ENCODE measurements at regions not wholly inside any gene's neighbourhood (a gene's known extent, or its start where the extent isn't known, plus 50 kb on each side); places are given as distances from the start of the nearest gene placed in this dataset.
"Not testable (repeated sequence)": the region's sequence is repeated elsewhere in the genome, so short reads cannot be mapped to it uniquely, and the experiment has no call there.

- no peak for TF ChIP-seq CTCF (IDR thresholded peaks at IDR 0.05)
- Mint-ChIP-seq H3K27ac (ENCODE audit: unreplicated experiment) (peak overlapping the region; percentile 40), H3K9me3 (ENCODE audit: unreplicated experiment) (peaks cover 10% of the 10 kb centered on the region), H3K4me1 (ENCODE audit: unreplicated experiment) (peaks cover 16% of the 10 kb centered on the region), H3K4me3 (ENCODE audit: unreplicated experiment) (no peak overlapping the region), H3K27me3 (ENCODE audit: unreplicated experiment) (no peaks in the 10 kb centered on the region), H3K36me3 (ENCODE audit: unreplicated experiment) (no peaks in the 10 kb centered on the region)
- DNase-seq (ENCODE audit: extremely low spot score, unreplicated experiment) = no peak
Observed at GRCh38 chr7:32774541-32774951, 117.0 kb downstream of the KBTBD2 start.

- not testable (repeated sequence) for DNase-seq (ENCODE audit: extremely low spot score, unreplicated experiment); H3K4me3 Mint-ChIP-seq (ENCODE audit: unreplicated experiment)
Observed at GRCh38 chr7:32768866-32769510, 122.6 kb downstream of the KBTBD2 start.

GRCh38 chr7:32768338-32768737, 123.2 kb downstream of the KBTBD2 start:
- not testable (repeated sequence) for DNase-seq (ENCODE audit: extremely low spot score, unreplicated experiment); H3K4me3 Mint-ChIP-seq (ENCODE audit: unreplicated experiment); H3K36me3 Mint-ChIP-seq (ENCODE audit: unreplicated experiment); H3K4me1 Mint-ChIP-seq (ENCODE audit: unreplicated experiment); H3K27me3 Mint-ChIP-seq (ENCODE audit: unreplicated experiment); H3K27ac Mint-ChIP-seq (ENCODE audit: unreplicated experiment)
- peaks cover 15% of the 10 kb centered on the region for H3K9me3 Mint-ChIP-seq (ENCODE audit: unreplicated experiment)

More at GRCh38 chr7:32768866-32769510, 122.6 kb downstream of the KBTBD2 start:
- peaks cover 15% of the 10 kb centered on the region for H3K9me3 Mint-ChIP-seq (ENCODE audit: unreplicated experiment)
- not testable (repeated sequence) for H3K27ac Mint-ChIP-seq (ENCODE audit: unreplicated experiment); H3K27me3 Mint-ChIP-seq (ENCODE audit: unreplicated experiment); H3K36me3 Mint-ChIP-seq (ENCODE audit: unreplicated experiment); H3K4me1 Mint-ChIP-seq (ENCODE audit: unreplicated experiment)

- H3K4me3 Mint-ChIP-seq (ENCODE audit: unreplicated experiment); H3K27me3 Mint-ChIP-seq (ENCODE audit: unreplicated experiment); H3K9me3 Mint-ChIP-seq (ENCODE audit: unreplicated experiment); H3K4me1 Mint-ChIP-seq (ENCODE audit: unreplicated experiment); DNase-seq (ENCODE audit: extremely low spot score, unreplicated experiment); H3K27ac Mint-ChIP-seq (ENCODE audit: unreplicated experiment); H3K36me3 Mint-ChIP-seq (ENCODE audit: unreplicated experiment): not testable (repeated sequence)
- peak; percentile 59 for TF ChIP-seq CTCF (IDR thresholded peaks at IDR 0.05)
Observed at GRCh38 chr7:32765649-32766251, 125.8 kb downstream of the KBTBD2 start.

GRCh38 chr7:32765185-32765584, 126.4 kb downstream of the KBTBD2 start:
- H3K9me3 Mint-ChIP-seq (ENCODE audit: unreplicated experiment) = peaks cover 4% of the 10 kb centered on the region
- DNase-seq (ENCODE audit: extremely low spot score, unreplicated experiment) = no peak
- no peak for TF ChIP-seq CTCF (IDR thresholded peaks at IDR 0.05)
- peaks cover 1% of the 10 kb centered on the region for H3K36me3 Mint-ChIP-seq (ENCODE audit: unreplicated experiment)
- no peak overlapping the region for H3K27ac Mint-ChIP-seq (ENCODE audit: unreplicated experiment)
- no peaks in the 10 kb centered on the region for H3K27me3 Mint-ChIP-seq (ENCODE audit: unreplicated experiment)
- peaks cover 7% of the 10 kb centered on the region for H3K4me1 Mint-ChIP-seq (ENCODE audit: unreplicated experiment)
- H3K4me3 Mint-ChIP-seq (ENCODE audit: unreplicated experiment) = no peak overlapping the region

GRCh38 chr7:32762925-32763293, 128.7 kb downstream of the KBTBD2 start:
- TF ChIP-seq CTCF (IDR thresholded peaks at IDR 0.05) = no peak
- Mint-ChIP-seq H3K27me3 (ENCODE audit: unreplicated experiment) (no peaks in the 10 kb centered on the region), H3K9me3 (ENCODE audit: unreplicated experiment) (no peaks in the 10 kb centered on the region), H3K4me1 (ENCODE audit: unreplicated experiment) (peaks cover 7% of the 10 kb centered on the region), H3K36me3 (ENCODE audit: unreplicated experiment) (no peaks in the 10 kb centered on the region), H3K4me3 (ENCODE audit: unreplicated experiment) (no peak overlapping the region), H3K27ac (ENCODE audit: unreplicated experiment) (no peak overlapping the region)
- no peak for DNase-seq (ENCODE audit: extremely low spot score, unreplicated experiment)

GRCh38 chr7:32762206-32762924, 129.2 kb downstream of the KBTBD2 start:
- H3K4me1 Mint-ChIP-seq (ENCODE audit: unreplicated experiment); H3K9me3 Mint-ChIP-seq (ENCODE audit: unreplicated experiment); H3K27me3 Mint-ChIP-seq (ENCODE audit: unreplicated experiment); H3K4me3 Mint-ChIP-seq (ENCODE audit: unreplicated experiment); DNase-seq (ENCODE audit: extremely low spot score, unreplicated experiment); H3K27ac Mint-ChIP-seq (ENCODE audit: unreplicated experiment); H3K36me3 Mint-ChIP-seq (ENCODE audit: unreplicated experiment): not testable (repeated sequence)
